NB4 (cell line): ENCODE measurements at regions not wholly inside any gene's neighbourhood (a gene's known extent, or its start where the extent isn't known, plus 50 kb on each side); places are given as distances from the start of the nearest gene placed in this dataset.
"Not testable (repeated sequence)": the region's sequence is repeated elsewhere in the genome, so short reads cannot be mapped to it uniquely, and the experiment has no call there.

Experiments used
- DNase-seq: peaks from one replicate; pipeline ENCODE4 v3.0.0; 2010; ENCODE audit warnings: low read depth
- H3K4me3 ChIP-seq: one replicate; pipeline ENCODE4 v1.5.1; 2011; ENCODE audit warnings: mild to moderate bottlenecking, low read depth, low read length, moderate library complexity
- MYC ChIP-seq: IDR thresholded peaks from 2 replicates; pipeline ENCODE4 v1.6.1; 2011; ENCODE audit warnings: low read depth, low read length
- POLR2A ChIP-seq: IDR thresholded peaks from 2 replicates; pipeline ENCODE4 v1.6.1; 2011; ENCODE audit warnings: mild to moderate bottlenecking; ENCODE audit not compliant: insufficient read length; ENCODE audit errors: extremely low read depth
- TF ChIP-seq, protein P1 (sequence below): IDR thresholded peaks from 2 replicates; pipeline ENCODE4 v1.6.1; 2011; ENCODE audit warnings: low read depth, low read length
- TF ChIP-seq, protein P2 (sequence below): IDR thresholded peaks from one replicate; pipeline ENCODE4 v1.5.1; 2012; ENCODE audit warnings: low read depth, low read length

DNA sequence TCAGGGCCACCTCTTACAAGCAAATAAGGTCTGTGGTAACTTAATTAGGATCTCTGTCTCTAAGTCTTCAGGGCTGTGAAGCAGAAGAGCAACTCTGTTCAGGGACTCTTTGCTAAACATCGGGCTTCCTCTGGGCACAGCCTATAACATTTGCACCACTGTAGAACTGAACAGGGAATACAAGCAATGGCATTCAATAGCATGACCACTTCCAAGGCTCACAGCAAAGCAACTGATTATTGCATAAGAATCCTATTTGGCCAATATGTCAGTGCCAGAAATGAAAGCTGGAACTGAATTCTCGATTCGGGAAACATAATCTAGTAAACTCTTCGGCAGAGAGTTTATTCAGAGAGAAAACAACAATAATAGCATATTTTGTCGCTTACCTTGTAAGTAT is 92.2 kb upstream of the AMZ2 start:
- DNase-seq, result no peak
- TF ChIP-seq, protein P1, sequence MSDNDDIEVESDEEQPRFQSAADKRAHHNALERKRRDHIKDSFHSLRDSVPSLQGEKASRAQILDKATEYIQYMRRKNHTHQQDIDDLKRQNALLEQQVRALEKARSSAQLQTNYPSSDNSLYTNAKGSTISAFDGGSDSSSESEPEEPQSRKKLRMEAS, result no peak
- TF ChIP-seq POLR2A, result no peak
- TF ChIP-seq, protein P2, sequence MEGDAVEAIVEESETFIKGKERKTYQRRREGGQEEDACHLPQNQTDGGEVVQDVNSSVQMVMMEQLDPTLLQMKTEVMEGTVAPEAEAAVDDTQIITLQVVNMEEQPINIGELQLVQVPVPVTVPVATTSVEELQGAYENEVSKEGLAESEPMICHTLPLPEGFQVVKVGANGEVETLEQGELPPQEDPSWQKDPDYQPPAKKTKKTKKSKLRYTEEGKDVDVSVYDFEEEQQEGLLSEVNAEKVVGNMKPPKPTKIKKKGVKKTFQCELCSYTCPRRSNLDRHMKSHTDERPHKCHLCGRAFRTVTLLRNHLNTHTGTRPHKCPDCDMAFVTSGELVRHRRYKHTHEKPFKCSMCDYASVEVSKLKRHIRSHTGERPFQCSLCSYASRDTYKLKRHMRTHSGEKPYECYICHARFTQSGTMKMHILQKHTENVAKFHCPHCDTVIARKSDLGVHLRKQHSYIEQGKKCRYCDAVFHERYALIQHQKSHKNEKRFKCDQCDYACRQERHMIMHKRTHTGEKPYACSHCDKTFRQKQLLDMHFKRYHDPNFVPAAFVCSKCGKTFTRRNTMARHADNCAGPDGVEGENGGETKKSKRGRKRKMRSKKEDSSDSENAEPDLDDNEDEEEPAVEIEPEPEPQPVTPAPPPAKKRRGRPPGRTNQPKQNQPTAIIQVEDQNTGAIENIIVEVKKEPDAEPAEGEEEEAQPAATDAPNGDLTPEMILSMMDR, result no peak
- TF ChIP-seq MYC, result no peak
- no peak overlapping the region for H3K4me3 ChIP-seq

DNA sequence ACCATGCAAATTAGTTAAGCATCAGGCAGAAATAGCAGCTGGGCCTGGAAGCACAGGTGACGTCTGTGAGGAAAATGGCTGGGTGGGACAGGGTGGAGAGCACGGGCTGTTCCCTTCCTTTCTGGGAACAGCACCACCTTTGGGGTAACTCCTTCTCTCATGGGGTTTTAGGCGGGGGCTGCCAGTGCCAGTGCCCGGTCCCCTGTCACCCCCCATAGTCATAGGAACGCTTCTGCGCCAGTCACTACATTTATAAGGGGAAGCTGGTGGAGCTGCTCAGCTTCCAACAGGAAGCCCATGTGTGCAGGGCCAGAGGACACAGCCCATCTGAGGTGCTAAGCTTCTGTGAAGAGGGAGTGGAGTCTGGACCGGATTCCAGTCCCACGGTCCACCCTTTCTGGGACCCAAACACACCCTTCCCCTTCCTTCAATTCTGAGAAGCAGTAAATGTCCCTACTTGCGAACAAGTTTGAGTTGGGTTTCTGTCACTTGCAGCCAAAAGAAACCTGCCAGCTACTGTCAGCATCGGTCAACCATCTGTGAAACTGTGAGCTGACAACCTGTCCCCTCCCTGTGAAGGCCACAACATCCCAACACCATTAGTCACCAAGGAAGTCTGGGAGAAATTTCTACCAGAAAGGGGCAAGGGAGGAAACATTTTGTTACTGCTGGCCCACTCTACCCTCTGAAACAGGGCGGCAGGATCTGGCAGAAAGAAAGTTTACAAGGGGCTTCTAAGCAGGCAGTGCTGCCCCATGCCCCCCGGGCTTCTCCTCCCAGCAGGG is 86.0 kb upstream of the AMZ2 start:
- no peak overlapping the region for H3K4me3 ChIP-seq
- DNase-seq, result no peak
- TF ChIP-seq, protein P2, result no peak
- TF ChIP-seq POLR2A, result no peak
- TF ChIP-seq, protein P1, result no peak
- TF ChIP-seq MYC, result no peak

DNA sequence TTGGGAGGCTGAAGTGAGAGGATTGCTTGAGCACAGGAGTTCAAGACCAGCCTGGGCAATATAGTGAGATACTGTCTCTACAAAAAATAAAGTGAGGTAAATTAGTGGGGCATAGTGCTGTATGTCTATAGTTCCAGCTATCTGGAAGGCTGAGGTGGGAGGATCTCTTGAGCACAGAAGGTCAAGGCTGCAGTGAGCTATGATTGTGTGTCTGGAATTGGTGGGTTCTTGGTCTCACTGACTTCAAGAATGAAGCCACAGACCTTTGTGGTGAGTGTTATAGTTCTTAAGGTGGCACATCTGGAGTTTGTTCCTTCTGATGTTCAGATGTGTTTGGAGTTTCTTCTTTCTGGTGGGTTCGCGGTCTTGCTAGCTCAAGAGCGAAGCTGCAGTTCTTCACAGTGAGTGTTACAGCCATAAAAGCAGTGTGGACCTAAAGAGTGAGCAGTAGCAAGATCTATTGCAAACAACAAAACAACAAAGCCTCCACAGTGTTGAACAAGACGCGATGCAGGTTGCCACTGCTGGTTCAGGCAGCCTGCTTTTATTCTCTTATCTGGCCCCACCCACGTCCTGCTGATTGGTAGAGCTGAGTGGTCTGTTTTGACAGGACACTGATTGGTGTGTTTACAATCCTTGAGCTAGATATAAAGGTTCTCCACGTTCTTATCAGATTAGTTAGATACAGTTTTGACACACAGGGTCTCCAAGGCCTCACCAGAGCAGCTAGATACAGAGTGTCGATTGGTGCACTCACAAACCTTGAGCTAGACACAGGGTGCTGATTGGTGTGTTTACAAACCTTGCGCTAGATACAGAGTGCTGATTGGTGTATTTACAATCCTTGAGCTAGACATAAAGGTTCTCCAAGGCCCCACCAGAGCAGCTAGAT is 79.3 kb upstream of the AMZ2 start:
- DNase-seq, H3K4me3 ChIP-seq: not testable (repeated sequence)

DNA sequence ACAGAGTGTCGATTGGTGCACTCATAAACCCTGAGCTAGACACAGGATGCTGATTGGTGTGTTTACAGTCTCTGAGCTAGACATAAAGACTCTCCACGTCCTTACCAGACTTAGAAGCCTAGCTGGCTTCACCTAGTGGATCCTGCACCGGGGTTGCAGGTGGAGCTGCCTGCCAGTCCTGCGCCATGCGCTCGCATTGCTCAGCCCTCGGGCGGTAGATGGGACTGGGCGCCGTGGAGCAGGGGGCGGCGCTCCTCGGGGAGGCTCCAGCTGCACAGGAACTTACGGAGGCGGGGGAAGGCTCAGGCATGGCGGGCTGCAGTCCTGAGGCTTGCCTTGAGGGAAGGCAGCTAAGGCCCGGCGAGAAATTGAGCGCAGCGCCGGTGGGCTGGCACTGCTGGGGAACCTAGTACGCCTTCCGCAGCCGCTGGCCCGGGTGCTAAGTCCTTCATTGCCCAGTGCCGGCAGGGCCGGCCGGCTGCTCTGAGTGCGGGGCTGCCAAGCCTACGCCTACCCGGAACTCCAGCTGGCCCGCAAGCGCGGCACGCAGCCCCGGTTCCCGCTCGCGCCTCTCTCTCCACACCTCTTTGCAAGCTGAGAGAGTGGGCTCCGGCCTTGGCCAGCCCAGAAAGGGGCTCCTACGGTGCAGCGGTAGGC is 78.5 kb upstream of the AMZ2 start:
- not testable (repeated sequence) for H3K4me3 ChIP-seq, DNase-seq

DNA sequence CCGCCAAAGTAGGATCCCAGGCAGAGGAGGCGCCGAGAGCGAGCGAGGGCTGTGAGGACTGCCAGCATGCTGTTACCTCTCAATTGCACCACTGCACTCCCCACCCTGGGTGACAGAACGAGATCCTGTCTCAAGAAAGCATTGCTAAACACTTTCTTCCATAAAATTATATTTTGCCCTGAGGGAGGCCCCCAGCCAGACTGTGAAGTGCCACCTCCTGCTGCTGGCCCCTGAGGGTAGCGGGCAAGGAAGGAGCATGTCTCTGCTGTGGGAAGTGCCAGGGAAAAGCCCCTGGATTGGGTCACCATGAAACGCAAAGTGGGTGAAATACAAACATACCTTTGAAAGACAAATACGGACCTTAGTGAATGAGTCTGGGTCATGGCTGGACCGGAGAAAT is 78.0 kb upstream of the AMZ2 start:
- TF ChIP-seq, protein P1, result no peak
- TF ChIP-seq, protein P2, result no peak
- TF ChIP-seq MYC, result no peak
- TF ChIP-seq POLR2A, result no peak
- DNase-seq, result no peak
- H3K4me3 ChIP-seq, result no peak overlapping the region

DNA sequence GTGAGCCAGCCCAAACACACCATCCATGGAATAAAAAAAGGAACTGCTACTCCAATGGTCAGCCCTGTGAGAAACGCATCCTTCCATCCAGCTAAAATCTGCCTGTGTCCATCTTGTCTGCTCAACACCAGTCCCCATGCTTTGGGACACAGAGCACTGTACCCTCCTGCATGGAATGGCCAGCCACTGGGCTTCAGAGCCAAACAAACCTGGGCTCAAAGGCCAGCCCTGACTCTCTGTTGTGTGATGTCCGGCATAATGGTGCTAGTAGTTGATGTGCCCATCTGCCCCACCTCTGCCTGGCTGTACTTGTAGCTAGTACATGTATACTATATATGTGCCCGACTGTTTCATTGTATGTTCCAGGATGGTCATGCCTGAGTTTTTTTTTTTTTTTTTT is 77.6 kb upstream of the AMZ2 start:
- H3K4me3 ChIP-seq, result no peak overlapping the region
- no peak for DNase-seq
- TF ChIP-seq MYC (no peak), POLR2A (no peak)
- TF ChIP-seq, protein P1, result no peak
- TF ChIP-seq, protein P2, result no peak
